HG03521 (cell line): ENCODE measurements at regions not wholly inside any gene's neighbourhood (a gene's known extent, or its start where the extent isn't known, plus 50 kb on each side); places are given as distances from the start of the nearest gene placed in this dataset.

Source experiments
- ATAC-seq: cut with Tn5 transposase; IDR thresholded peaks from one replicate; pipeline ENCODE4 v1.9.1; 2021; ENCODE audit warnings: mild to moderate bottlenecking, moderate library complexity; ENCODE audit not compliant: unreplicated experiment

GRCh38 chr17:69936996-69937395, 138.0 kb upstream of the KCNJ16 start:
- ATAC-seq, result no peak

- ATAC-seq, result no peak
These were observed 132.0 kb upstream of the KCNJ16 start for GRCh38 chr17:69943058-69943457.

- no peak for ATAC-seq
These were observed 130.6 kb upstream of the KCNJ16 start for GRCh38 chr17:69944406-69944805.

- no peak for ATAC-seq
These were observed 129.3 kb upstream of the KCNJ16 start for GRCh38 chr17:69945698-69946185.

- no peak for ATAC-seq
These were observed 127.8 kb upstream of the KCNJ16 start for GRCh38 chr17:69947027-69947759.

GRCh38 chr17:69948406-69948805, 126.6 kb upstream of the KCNJ16 start:
- ATAC-seq, result no peak

- no peak for ATAC-seq
These were observed 125.5 kb upstream of the KCNJ16 start for GRCh38 chr17:69949496-69949895.

- ATAC-seq, result no peak
These were observed 124.9 kb upstream of the KCNJ16 start for GRCh38 chr17:69949973-69950695.

- ATAC-seq, result no peak
These were observed 124.2 kb upstream of the KCNJ16 start for GRCh38 chr17:69950701-69951418.

GRCh38 chr17:69954241-69954925, 120.6 kb upstream of the KCNJ16 start:
- no peak for ATAC-seq

- ATAC-seq, result no peak
These were observed 117.0 kb upstream of the KCNJ16 start for GRCh38 chr17:69958063-69958462.

- ATAC-seq, result no peak
These were observed 115.7 kb upstream of the KCNJ16 start for GRCh38 chr17:69959283-69959682.

- ATAC-seq, result no peak
These were observed 114.3 kb upstream of the KCNJ16 start for GRCh38 chr17:69960755-69961154.

GRCh38 chr17:69961501-69962145, 113.4 kb upstream of the KCNJ16 start:
- no peak for ATAC-seq

GRCh38 chr17:69962436-69962995, 112.5 kb upstream of the KCNJ16 start:
- no peak for ATAC-seq

GRCh38 chr17:69967910-69968411, 107.1 kb upstream of the KCNJ16 start:
- ATAC-seq, result no peak

GRCh38 chr17:69969897-69970296, 105.1 kb upstream of the KCNJ16 start:
- ATAC-seq, result no peak

GRCh38 chr17:69972251-69972650, 102.8 kb upstream of the KCNJ16 start:
- no peak for ATAC-seq

GRCh38 chr17:69975808-69976207, 99.2 kb upstream of the KCNJ16 start:
- no peak for ATAC-seq

- no peak for ATAC-seq
These were observed 96.9 kb upstream of the KCNJ16 start for GRCh38 chr17:69978056-69978646.
